ENCODE measurements at regions not wholly inside any gene's neighbourhood (a gene's known extent, or its start where the extent isn't known, plus 50 kb on each side); places are given as distances from the start of the nearest gene placed in this dataset.

GRCh38 chr17:34146440-34147043, 108.5 kb upstream of the CCL2 start:
- in situ Hi-C loops (cut with HindIII; ENCODE audit: low sequenced_read_pairs), result no loop called here

- in situ Hi-C loops (cut with HindIII; ENCODE audit: low sequenced_read_pairs), result no loop called here
Observed at GRCh38 chr17:34151102-34151501, 104.0 kb upstream of the CCL2 start.

GRCh38 chr17:34153991-34154390, 101.1 kb upstream of the CCL2 start:
- in situ Hi-C loops (cut with HindIII; ENCODE audit: low sequenced_read_pairs), result no loop called here

- in situ Hi-C loops (cut with HindIII; ENCODE audit: low sequenced_read_pairs), result no loop called here
Observed at GRCh38 chr17:34154961-34155730, 99.9 kb upstream of the CCL2 start.

GRCh38 chr17:34155947-34156346, 99.1 kb upstream of the CCL2 start:
- in situ Hi-C loops (cut with HindIII; ENCODE audit: low sequenced_read_pairs), result no loop called here

- in situ Hi-C loops (cut with HindIII; ENCODE audit: low sequenced_read_pairs), result no loop called here
Observed at GRCh38 chr17:34156401-34156740, 98.7 kb upstream of the CCL2 start.

GRCh38 chr17:34156741-34157589, 98.1 kb upstream of the CCL2 start:
- in situ Hi-C loops (cut with HindIII; ENCODE audit: low sequenced_read_pairs), result no loop called here

- in situ Hi-C loops (cut with HindIII; ENCODE audit: low sequenced_read_pairs), result no loop called here
Observed at GRCh38 chr17:34161690-34162089, 93.4 kb upstream of the CCL2 start.

GRCh38 chr17:34163123-34163522, 92.0 kb upstream of the CCL2 start:
- in situ Hi-C loops (cut with HindIII; ENCODE audit: low sequenced_read_pairs), result no loop called here

- in situ Hi-C loops (cut with HindIII; ENCODE audit: low sequenced_read_pairs), result no loop called here
Observed at GRCh38 chr17:34163646-34164045, 91.4 kb upstream of the CCL2 start.

- in situ Hi-C loops (cut with HindIII; ENCODE audit: low sequenced_read_pairs), result no loop called here
Observed at GRCh38 chr17:34164837-34165236, 90.2 kb upstream of the CCL2 start.

- in situ Hi-C loops (cut with HindIII; ENCODE audit: low sequenced_read_pairs), result no loop called here
Observed at GRCh38 chr17:34166352-34166751, 88.7 kb upstream of the CCL2 start.

GRCh38 chr17:34167354-34167753, 87.7 kb upstream of the CCL2 start:
- in situ Hi-C loops (cut with HindIII; ENCODE audit: low sequenced_read_pairs), result no loop called here

- in situ Hi-C loops (cut with HindIII; ENCODE audit: low sequenced_read_pairs), result no loop called here
Observed at GRCh38 chr17:34168989-34169388, 86.1 kb upstream of the CCL2 start.

GRCh38 chr17:34169496-34169895, 85.6 kb upstream of the CCL2 start:
- in situ Hi-C loops (cut with HindIII; ENCODE audit: low sequenced_read_pairs), result no loop called here

- in situ Hi-C loops (cut with HindIII; ENCODE audit: low sequenced_read_pairs), result no loop called here
Observed at GRCh38 chr17:34171245-34171818, 83.8 kb upstream of the CCL2 start.

- in situ Hi-C loops (cut with HindIII; ENCODE audit: low sequenced_read_pairs), result no loop called here
Observed at GRCh38 chr17:34172390-34172918, 82.6 kb upstream of the CCL2 start.

GRCh38 chr17:34173241-34173640, 81.8 kb upstream of the CCL2 start:
- in situ Hi-C loops (cut with HindIII; ENCODE audit: low sequenced_read_pairs), result no loop called here

GRCh38 chr17:34174496-34174895, 80.6 kb upstream of the CCL2 start:
- in situ Hi-C loops (cut with HindIII; ENCODE audit: low sequenced_read_pairs), result no loop called here

GRCh38 chr17:34176440-34176839, 78.6 kb upstream of the CCL2 start:
- in situ Hi-C loops (cut with HindIII; ENCODE audit: low sequenced_read_pairs), result no loop called here

GRCh38 chr17:34177642-34178041, 77.4 kb upstream of the CCL2 start:
- in situ Hi-C loops (cut with HindIII; ENCODE audit: low sequenced_read_pairs), result no loop called here
